ENCODE measurements at regions not wholly inside any gene's neighbourhood (a gene's known extent, or its start where the extent isn't known, plus 50 kb on each side); places are given as distances from the start of the nearest gene placed in this dataset.

GRCh38 chr2:121015971-121016485, 269.0 kb downstream of the TFCP2L1 start:
- Histone ChIP-seq H3K4me3 (no peak overlapping the region), H3K36me3 (no peaks in the 10 kb centered on the region), H3K27ac (no peak overlapping the region), H3K27me3 (peaks cover 7% of the 10 kb centered on the region), H3K4me1 (peaks cover 0 to 6% (median 2%) of the 10 kb centered on the region in 4 donors), H3K9me3 (peaks cover 2 to 4% of the 10 kb centered on the region in 2 donors)
- in situ Hi-C loops (cut with MboI; ENCODE audit: low pct_ligation_motif_present in 1 of 4, low pct_unique_long_range_greater_than_20kb in 1 of 4, low sequenced_read_pairs in 3 of 4) = no loop called here
- intact Hi-C loops (cut with DNase I; ENCODE audit: low total_unique reads) = no loop called here
- WGBS, 2 donors (ENCODE audit: low coverage in 1 of 2) = 39 to 55% methylated on average over 2 to 7 of the region's 7 CpGs
- no peak for DNase-seq
- TF ChIP-seq CTCF (IDR thresholded peaks at IDR 0.05) (no peak), EP300 (IDR thresholded peaks at IDR 0.05; ENCODE audit: low read depth) (no peak)

GRCh38 chr2:121017396-121017795, 267.6 kb downstream of the TFCP2L1 start:
- H3K4me3 ChIP-seq = no peak overlapping the region
- in situ Hi-C loops (cut with MboI; ENCODE audit: low pct_ligation_motif_present in 1 of 4, low pct_unique_long_range_greater_than_20kb in 1 of 4, low sequenced_read_pairs in 3 of 4) = no loop called here

GRCh38 chr2:121018136-121019061, 266.6 kb downstream of the TFCP2L1 start:
- 69 to 100% methylated on average over 3 to 38 of the region's 45 CpGs for WGBS, 2 donors (ENCODE audit: low coverage in 1 of 2)
- H3K4me3 ChIP-seq = peak overlapping the region in 1 of 4 donors; percentile 17

More at GRCh38 chr2:121017396-121017795, 267.6 kb downstream of the TFCP2L1 start:
- TF ChIP-seq EP300 (IDR thresholded peaks at IDR 0.05; ENCODE audit: low read depth) = no peak
- no peak for TF ChIP-seq CTCF (IDR thresholded peaks at IDR 0.05)
- no peak for TF ChIP-seq POLR2A (IDR thresholded peaks at IDR 0.05)
- no peak for TF ChIP-seq POLR2AphosphoS5 (IDR thresholded peaks at IDR 0.05)
- DNase-seq = no peak
- peaks cover 0 to 6% (median 2%) of the 10 kb centered on the region in 4 donors for H3K4me1 ChIP-seq
- no peaks in the 10 kb centered on the region for H3K9me3 ChIP-seq
- intact Hi-C loops (cut with DNase I; ENCODE audit: low total_unique reads) = no loop called here
- H3K27ac ChIP-seq = no peak overlapping the region
- H3K36me3 ChIP-seq = no peaks in the 10 kb centered on the region
- 34 to 48% methylated on average over 6 to 7 of the region's 7 CpGs for WGBS, 2 donors (ENCODE audit: low coverage in 1 of 2)
- H3K27me3 ChIP-seq = peaks cover 7% of the 10 kb centered on the region

More at GRCh38 chr2:121018136-121019061, 266.6 kb downstream of the TFCP2L1 start:
- no peak for DNase-seq
- in situ Hi-C loops (cut with MboI; ENCODE audit: low pct_ligation_motif_present in 1 of 4, low pct_unique_long_range_greater_than_20kb in 1 of 4, low sequenced_read_pairs in 3 of 4) = no loop called here
- H3K27me3 ChIP-seq = peaks cover 7% of the 10 kb centered on the region
- no peaks in the 10 kb centered on the region for H3K36me3 ChIP-seq
- TF ChIP-seq CTCF (IDR thresholded peaks at IDR 0.05) (no peak), POLR2AphosphoS5 (IDR thresholded peaks at IDR 0.05) (no peak)
- H3K4me1 ChIP-seq = peaks cover 0 to 6% (median 2%) of the 10 kb centered on the region in 4 donors
- H3K27ac ChIP-seq = peak overlapping the region in 1 of 4 donors; percentile 17
- no peaks in the 10 kb centered on the region for H3K9me3 ChIP-seq
- intact Hi-C loops (cut with DNase I; ENCODE audit: low total_unique reads) = no loop called here
